ENCODE measurements at regions not wholly inside any gene's neighbourhood (a gene's known extent, or its start where the extent isn't known, plus 50 kb on each side); places are given as distances from the start of the nearest gene placed in this dataset.

- TF ChIP-seq CEBPB (IDR thresholded peaks at IDR 0.05; ENCODE audit: low read depth, low read length) (no peak), USF2 (IDR thresholded peaks at IDR 0.05; ENCODE audit: low read depth, low read length) (no peak), RFX5 (IDR thresholded peaks at IDR 0.05; ENCODE audit: low read depth, low read length) (no peak), CTCF (conservative IDR thresholded peaks at IDR 0.05; ENCODE audit: low read depth, low read length) (no peak), POLR2A (IDR thresholded peaks at IDR 0.05; ENCODE audit: low read depth, low read length) (no peak), NFE2L2 (IDR thresholded peaks at IDR 0.05; ENCODE audit: low read depth, low read length) (no peak), BHLHE40 (IDR thresholded peaks at IDR 0.05; ENCODE audit: low read depth, low read length) (no peak), CHD1 (IDR thresholded peaks at IDR 0.05; ENCODE audit: low read depth, low read length) (no peak), RAD21 (IDR thresholded peaks at IDR 0.05; ENCODE audit: low read length) (no peak), MAFK (IDR thresholded peaks at IDR 0.05; ENCODE audit: low read depth, low read length) (no peak)
These were observed 192.9 kb downstream of the MAF start for GRCh38 chr16:79407461-79408135.
